HG03571 (cell line): ENCODE measurements at regions not wholly inside any gene's neighbourhood (a gene's known extent, or its start where the extent isn't known, plus 50 kb on each side); places are given as distances from the start of the nearest gene placed in this dataset.

ENCODE experiments used
- ATAC-seq: cut with Tn5 transposase; IDR thresholded peaks from one replicate; pipeline ENCODE4 v1.9.1; 2021; ENCODE audit not compliant: unreplicated experiment

DNA sequence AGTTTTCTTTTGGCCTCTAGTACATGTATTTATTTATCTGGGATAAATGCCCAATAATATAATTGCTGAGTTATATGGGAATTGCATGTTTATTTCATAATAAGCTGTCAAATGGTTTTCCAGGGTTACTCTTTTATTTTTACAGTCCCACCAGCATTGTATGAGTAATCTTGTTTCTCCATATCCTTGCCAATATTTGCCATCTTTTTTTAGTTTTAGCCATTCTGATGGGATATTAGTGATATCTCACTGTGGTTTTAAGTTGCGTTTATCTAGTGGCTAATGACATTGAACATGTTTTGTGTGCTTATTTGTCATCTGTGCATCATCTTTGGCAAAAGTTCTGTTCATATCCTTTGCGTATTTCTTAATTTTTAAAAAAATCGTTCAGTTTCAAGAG is 372.8 kb upstream of the CCDC179 start:
- no peak for ATAC-seq

GRCh38 chr11:23236826-23237555 is 376.7 kb upstream of the CCDC179 start:
- ATAC-seq = no peak

DNA sequence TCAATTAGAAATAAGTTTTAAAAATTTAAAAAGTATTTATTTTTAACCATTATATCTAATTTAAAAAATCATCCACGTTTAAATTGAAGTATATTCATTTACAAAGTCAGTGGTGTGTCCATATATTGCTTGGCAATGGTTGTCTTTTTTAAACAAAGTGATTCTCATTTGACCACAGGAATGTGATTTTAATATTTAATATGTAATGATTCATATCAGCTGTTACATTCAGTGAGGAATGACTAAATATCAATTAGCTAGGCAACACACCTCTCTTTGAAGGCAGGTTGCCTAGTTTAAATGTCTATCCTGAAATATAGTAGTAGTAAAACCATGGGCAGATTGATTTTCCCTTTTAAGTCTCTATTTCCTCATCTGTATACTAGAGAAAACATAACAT is 392.2 kb upstream of the CCDC179 start:
- no peak for ATAC-seq

GRCh38 chr11:23257088-23257487 is 396.8 kb upstream of the CCDC179 start:
- ATAC-seq = no peak

- ATAC-seq = no peak
Observed at GRCh38 chr11:23257556-23257955, 397.3 kb upstream of the CCDC179 start.

- no peak for ATAC-seq
Observed at GRCh38 chr11:23263466-23263865, 403.2 kb upstream of the CCDC179 start.

DNA sequence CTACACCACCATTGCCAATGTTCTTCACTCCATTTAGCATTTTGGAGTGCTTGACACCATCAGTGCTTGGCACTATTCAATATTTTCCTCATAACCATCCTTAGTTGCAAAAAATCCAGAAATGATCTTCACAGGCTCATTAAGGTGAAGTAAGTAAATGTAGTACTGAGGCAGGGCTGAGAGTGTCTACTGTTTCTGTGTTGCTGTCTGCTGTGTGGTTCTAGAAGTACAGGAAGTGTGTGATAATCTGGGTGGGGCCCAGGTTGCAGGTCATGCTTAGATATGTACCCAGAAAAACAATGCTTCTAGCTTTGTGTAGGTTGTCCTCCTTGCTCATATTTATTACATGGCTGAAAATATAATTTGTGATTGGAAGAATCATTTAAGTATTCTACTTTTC is 411.8 kb upstream of the CCDC179 start:
- no peak for ATAC-seq

DNA sequence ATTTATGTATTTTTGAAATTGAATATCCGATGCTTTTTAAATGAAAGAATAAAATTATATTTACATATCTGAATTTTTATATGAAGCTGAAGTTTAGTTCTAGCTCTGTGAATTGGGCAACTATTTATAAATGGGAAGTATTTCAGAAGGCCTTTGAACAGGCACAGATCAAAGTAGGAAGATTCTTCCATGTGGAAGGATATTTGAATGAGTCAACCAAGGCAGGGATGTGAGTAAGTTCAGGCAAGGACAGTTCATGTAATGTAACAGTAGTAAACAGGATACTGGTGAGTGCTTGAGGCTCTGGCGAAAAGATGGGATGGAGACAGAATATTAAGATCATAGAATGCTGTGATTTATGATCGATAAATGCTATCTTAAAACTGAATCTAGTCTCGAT is 417.8 kb upstream of the CCDC179 start:
- ATAC-seq = no peak

GRCh38 chr11:23280088-23280487 is 419.8 kb upstream of the CCDC179 start:
- no peak for ATAC-seq

GRCh38 chr11:23283666-23284065 is 423.4 kb upstream of the CCDC179 start:
- no peak for ATAC-seq

GRCh38 chr11:23284631-23285030 is 424.4 kb upstream of the CCDC179 start:
- ATAC-seq = no peak

GRCh38 chr11:23288003-23288783 is 427.9 kb upstream of the CCDC179 start:
- ATAC-seq = no peak

GRCh38 chr11:23295241-23295640 is 435.0 kb upstream of the CCDC179 start:
- ATAC-seq = no peak

- no peak for ATAC-seq
Observed at GRCh38 chr11:23308041-23308440, 447.8 kb upstream of the CCDC179 start.

GRCh38 chr11:23310276-23310675 is 450.0 kb upstream of the CCDC179 start:
- ATAC-seq = no peak

DNA sequence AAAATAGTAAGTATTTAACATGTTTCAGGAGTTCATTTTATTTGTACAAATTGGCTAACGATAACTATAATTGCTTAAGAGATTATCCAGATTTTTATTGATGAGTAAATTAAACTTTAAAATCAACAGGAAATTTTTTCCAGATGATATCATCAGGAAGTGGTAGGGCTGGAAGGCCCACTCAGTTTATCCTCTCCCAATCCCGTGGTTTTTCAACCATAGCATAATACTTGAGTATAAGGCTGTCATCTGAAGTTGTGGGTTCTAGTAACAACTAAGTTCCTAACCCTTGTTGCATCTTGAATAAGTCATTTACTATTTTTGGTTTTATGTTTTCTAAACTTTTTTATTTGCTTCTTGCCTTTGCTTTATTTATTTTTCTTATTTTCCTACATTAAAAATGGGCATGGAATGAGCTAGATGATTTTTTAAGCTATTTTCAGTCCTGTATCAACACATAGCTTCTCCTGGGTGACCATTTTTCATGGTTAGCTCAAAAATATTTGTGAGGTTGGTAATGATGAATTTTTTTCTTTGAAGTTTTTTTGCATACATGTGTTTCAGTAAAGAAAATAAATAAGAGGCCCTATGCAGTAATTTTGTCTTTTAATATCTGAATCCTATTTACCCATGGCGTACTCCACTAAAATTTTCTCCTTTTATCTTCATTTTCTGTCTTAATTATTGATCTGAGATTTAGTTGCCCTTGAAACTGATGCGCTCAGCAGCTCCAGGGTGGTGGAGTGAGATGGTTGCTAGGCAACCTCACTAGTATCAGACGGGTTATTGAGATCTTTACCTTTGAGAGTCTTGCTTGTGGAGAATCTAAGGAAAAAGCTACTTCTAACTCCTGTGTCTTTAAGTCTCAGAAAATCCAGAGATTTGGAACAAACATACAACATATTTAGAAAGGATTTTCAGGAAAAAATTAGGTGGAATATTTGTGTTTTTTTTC is 452.0 kb upstream of the CCDC179 start:
- ATAC-seq = no peak

DNA sequence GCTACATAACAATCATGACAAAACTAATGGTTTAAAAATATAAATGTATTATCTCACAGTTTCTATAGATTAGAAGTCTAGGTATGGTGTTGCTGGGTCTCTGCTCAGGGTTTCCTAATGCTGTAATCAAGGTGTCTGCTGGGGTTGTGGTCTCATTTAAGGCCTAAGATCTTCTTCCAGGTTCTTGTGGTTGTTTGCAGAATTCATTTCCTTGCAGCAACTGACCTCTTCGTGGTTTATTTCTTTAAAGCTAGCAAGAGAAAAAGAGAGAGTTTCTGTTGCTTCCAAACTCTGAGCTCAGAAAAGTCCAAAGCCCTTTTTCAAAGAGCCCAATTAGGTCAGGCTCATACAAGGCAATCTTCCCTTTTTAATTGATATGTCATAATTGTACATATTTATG is 452.7 kb upstream of the CCDC179 start:
- ATAC-seq = no peak

DNA sequence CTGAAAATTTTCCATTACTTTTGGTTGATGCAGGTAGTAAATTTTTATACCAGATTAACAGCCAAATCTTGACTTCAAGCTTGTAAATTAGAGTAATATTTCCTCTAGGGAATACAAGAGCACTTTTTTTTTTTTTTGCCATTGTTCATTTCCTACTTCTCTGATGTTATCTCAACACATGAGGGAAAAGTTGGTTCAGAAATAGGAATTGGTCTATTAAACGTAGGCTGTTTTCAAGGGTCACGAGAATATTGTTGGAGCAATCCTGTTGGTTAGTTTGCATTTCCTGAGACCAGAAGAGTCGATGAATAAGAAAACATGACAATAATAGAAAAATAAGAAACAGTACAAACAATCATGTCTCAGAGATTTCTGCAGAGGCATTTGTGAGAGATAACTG is 453.9 kb upstream of the CCDC179 start:
- no peak for ATAC-seq

DNA sequence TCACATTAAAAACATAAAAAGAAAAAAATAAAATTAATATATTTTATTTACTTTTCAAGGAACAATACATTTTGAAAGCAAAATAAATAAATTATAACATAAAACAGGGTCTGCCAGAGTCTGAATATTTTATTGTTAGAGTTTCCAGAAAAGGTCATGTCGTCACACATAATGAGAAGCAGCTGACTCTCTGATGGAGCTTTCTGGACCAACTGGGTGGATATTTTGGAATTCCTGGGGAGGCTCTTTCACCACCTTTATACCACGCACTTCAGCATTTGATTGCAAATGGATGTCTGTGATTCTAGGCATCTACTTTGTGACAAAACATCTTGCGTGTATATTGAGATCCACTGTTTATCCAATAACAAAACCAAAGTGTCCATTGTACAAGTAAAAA is 455.0 kb upstream of the CCDC179 start:
- ATAC-seq = no peak

DNA sequence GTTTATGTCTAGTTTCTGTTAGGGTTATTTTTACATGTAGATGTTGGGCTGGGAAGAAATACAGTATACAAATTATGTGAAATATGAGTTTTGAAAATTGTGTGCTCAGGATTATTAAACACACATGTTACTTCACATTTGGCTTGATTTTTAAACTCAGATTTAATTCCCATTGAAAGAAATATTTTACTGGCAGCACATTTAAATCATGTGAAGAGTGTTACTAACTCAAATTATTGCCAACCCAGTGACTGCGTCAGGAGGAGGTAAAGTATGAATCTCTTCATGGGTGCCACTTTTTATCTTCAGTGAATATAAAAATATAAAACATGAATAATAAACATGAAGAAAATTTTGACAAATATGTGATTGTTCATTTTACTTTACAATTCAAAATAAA is 457.5 kb upstream of the CCDC179 start:
- no peak for ATAC-seq

DNA sequence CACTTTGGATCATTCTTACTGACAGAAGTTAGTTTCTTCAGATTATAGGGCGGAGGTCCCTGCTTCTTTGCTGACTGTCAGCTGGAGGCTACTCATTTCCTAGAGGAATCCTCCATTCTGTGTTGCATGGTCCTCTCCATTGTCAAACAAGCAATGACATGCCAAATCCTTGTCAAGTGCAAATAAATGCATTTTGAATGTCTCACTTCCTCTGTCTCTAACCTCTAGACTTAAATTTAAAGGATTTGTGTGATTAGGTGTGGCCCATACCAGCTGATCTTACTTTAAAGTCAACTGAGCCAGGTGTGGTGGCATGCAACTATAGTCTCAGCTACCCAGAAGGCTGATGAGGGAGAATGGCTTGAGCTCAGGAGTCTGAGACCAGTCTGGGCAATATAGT is 458.4 kb upstream of the CCDC179 start:
- ATAC-seq = no peak
